ENCODE measurements at regions not wholly inside any gene's neighbourhood (a gene's known extent, or its start where the extent isn't known, plus 50 kb on each side); places are given as distances from the start of the nearest gene placed in this dataset.

DNA sequence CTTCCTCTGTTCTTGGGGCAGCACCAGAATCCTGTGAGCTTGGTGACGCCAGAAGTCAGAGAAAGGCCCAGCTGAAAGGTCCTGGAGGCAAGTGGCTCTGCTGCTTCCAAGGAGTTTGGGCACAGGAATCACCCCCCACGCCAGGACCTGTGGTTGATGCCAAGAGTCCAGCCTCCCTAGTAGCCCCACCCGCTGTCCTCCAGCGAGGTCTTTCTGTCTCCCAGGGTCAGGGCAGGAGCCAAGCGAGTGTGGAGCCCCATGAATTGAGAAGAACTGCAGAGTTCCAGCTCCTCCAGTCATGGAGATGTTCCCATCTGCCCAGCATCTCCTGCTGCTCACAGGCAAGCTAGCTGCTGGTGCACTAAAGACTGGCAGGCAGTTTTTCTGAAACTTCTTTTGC is 631.7 kb upstream of the MGMT start:
- TF ChIP-seq CTCF (IDR thresholded peaks at IDR 0.05; ENCODE audit: low read depth, low read length, missing input control) (no peak), EGR1 (IDR thresholded peaks at IDR 0.05; ENCODE audit: low read depth in 2 of 2) (no peak)

Measured in liver (tissue), 3 donors.